ENCODE measurements at regions not wholly inside any gene's neighbourhood (a gene's known extent, or its start where the extent isn't known, plus 50 kb on each side); places are given as distances from the start of the nearest gene placed in this dataset.
A peak's percentile ranks its signal among the peaks of the same experiment; 100 is the strongest.

GRCh38 chr13:94968757-94969086, 256.4 kb upstream of the SOX21 start:
- H3K36me3 Mint-ChIP-seq: no peaks in the 10 kb centered on the region
- H3K4me3 Mint-ChIP-seq: no peak overlapping the region
- no peak overlapping the region for H3K27ac Mint-ChIP-seq
- H3K4me1 Mint-ChIP-seq: peaks cover 0 to 4% (median 0%) of the 10 kb centered on the region in 3 donors
- H3K27me3 Mint-ChIP-seq: peaks cover 26% of the 10 kb centered on the region
- peaks cover 0 to 1% (median 0%) of the 10 kb centered on the region in 3 donors for H3K9me3 Mint-ChIP-seq

- Mint-ChIP-seq H3K27ac (no peak overlapping the region), H3K4me3 (no peak overlapping the region), H3K36me3 (no peaks in the 10 kb centered on the region), H3K27me3 (peaks cover 27% of the 10 kb centered on the region), H3K4me1 (peaks cover 0 to 4% (median 0%) of the 10 kb centered on the region in 3 donors), H3K9me3 (peaks cover 0 to 4% (median 1%) of the 10 kb centered on the region in 3 donors)
Measured at GRCh38 chr13:94968040-94968756, 255.9 kb upstream of the SOX21 start.

- H3K27ac Mint-ChIP-seq: no peak overlapping the region
- no peaks in the 10 kb centered on the region for H3K36me3 Mint-ChIP-seq
- peaks cover 29% of the 10 kb centered on the region for H3K27me3 Mint-ChIP-seq
- peaks cover 0 to 4% (median 1%) of the 10 kb centered on the region in 3 donors for H3K9me3 Mint-ChIP-seq
- H3K4me1 Mint-ChIP-seq: peaks cover 0 to 4% (median 0%) of the 10 kb centered on the region in 3 donors
- no peak overlapping the region for H3K4me3 Mint-ChIP-seq
Measured at GRCh38 chr13:94967183-94968039, 255.1 kb upstream of the SOX21 start.

- Mint-ChIP-seq H3K36me3 (no peaks in the 10 kb centered on the region), H3K9me3 (peaks cover 0 to 4% (median 4%) of the 10 kb centered on the region in 3 donors), H3K27ac (peak overlapping the region in 1 of 3 donors; percentile 25), H3K4me1 (peaks cover 0 to 4% (median 0%) of the 10 kb centered on the region in 3 donors), H3K4me3 (no peak overlapping the region), H3K27me3 (peaks cover 29% of the 10 kb centered on the region)
Measured at GRCh38 chr13:94966422-94966955, 254.1 kb upstream of the SOX21 start.

- Mint-ChIP-seq H3K9me3 (peaks cover 0 to 4% (median 4%) of the 10 kb centered on the region in 3 donors), H3K4me3 (no peak overlapping the region), H3K36me3 (no peaks in the 10 kb centered on the region), H3K27me3 (peaks cover 12% of the 10 kb centered on the region), H3K27ac (no peak overlapping the region), H3K4me1 (no peaks in the 10 kb centered on the region)
Measured at GRCh38 chr13:94959626-94960025, 247.3 kb upstream of the SOX21 start.

- peaks cover 0 to 4% (median 2%) of the 10 kb centered on the region in 3 donors for H3K9me3 Mint-ChIP-seq
- no peaks in the 10 kb centered on the region for H3K36me3 Mint-ChIP-seq
- H3K4me1 Mint-ChIP-seq: no peaks in the 10 kb centered on the region
- H3K27ac Mint-ChIP-seq: no peak overlapping the region
- H3K4me3 Mint-ChIP-seq: no peak overlapping the region
- H3K27me3 Mint-ChIP-seq: peaks cover 3% of the 10 kb centered on the region
Measured at GRCh38 chr13:94956417-94957110, 244.2 kb upstream of the SOX21 start.

GRCh38 chr13:94952787-94953186, 240.4 kb upstream of the SOX21 start:
- Mint-ChIP-seq H3K27me3 (no peaks in the 10 kb centered on the region), H3K4me3 (no peak overlapping the region), H3K4me1 (no peaks in the 10 kb centered on the region), H3K9me3 (peaks cover 0 to 4% (median 2%) of the 10 kb centered on the region in 3 donors), H3K27ac (no peak overlapping the region), H3K36me3 (peaks cover 1% of the 10 kb centered on the region)

GRCh38 chr13:94950303-94950702, 238.0 kb upstream of the SOX21 start:
- Mint-ChIP-seq H3K27ac (no peak overlapping the region), H3K36me3 (peaks cover 1% of the 10 kb centered on the region), H3K4me1 (no peaks in the 10 kb centered on the region), H3K9me3 (peaks cover 0 to 4% (median 2%) of the 10 kb centered on the region in 3 donors), H3K4me3 (no peak overlapping the region), H3K27me3 (no peaks in the 10 kb centered on the region)

- no peaks in the 10 kb centered on the region for H3K4me1 Mint-ChIP-seq
- no peaks in the 10 kb centered on the region for H3K27me3 Mint-ChIP-seq
- H3K27ac Mint-ChIP-seq: no peak overlapping the region
- peaks cover 1% of the 10 kb centered on the region for H3K36me3 Mint-ChIP-seq
- no peaks in the 10 kb centered on the region for H3K9me3 Mint-ChIP-seq
- no peak overlapping the region for H3K4me3 Mint-ChIP-seq
Measured at GRCh38 chr13:94947965-94948371, 235.6 kb upstream of the SOX21 start.

GRCh38 chr13:94947392-94947791, 235.0 kb upstream of the SOX21 start:
- Mint-ChIP-seq H3K4me1 (no peaks in the 10 kb centered on the region), H3K4me3 (no peak overlapping the region), H3K9me3 (peaks cover 1 to 5% (median 2%) of the 10 kb centered on the region in 3 donors), H3K27ac (no peak overlapping the region), H3K27me3 (no peaks in the 10 kb centered on the region), H3K36me3 (peaks cover 1% of the 10 kb centered on the region)

- Mint-ChIP-seq H3K36me3 (peaks cover 1% of the 10 kb centered on the region), H3K27ac (no peak overlapping the region), H3K9me3 (peaks cover 2 to 10% (median 4%) of the 10 kb centered on the region in 3 donors), H3K4me3 (no peak overlapping the region), H3K27me3 (no peaks in the 10 kb centered on the region), H3K4me1 (no peaks in the 10 kb centered on the region)
Measured at GRCh38 chr13:94946039-94946438, 233.7 kb upstream of the SOX21 start.

GRCh38 chr13:94938124-94938523, 225.8 kb upstream of the SOX21 start:
- H3K4me1 Mint-ChIP-seq: no peaks in the 10 kb centered on the region
- no peak overlapping the region for H3K27ac Mint-ChIP-seq
- H3K4me3 Mint-ChIP-seq: no peak overlapping the region
- H3K9me3 Mint-ChIP-seq: peaks cover 6 to 18% (median 9%) of the 10 kb centered on the region in 3 donors
- H3K36me3 Mint-ChIP-seq: no peaks in the 10 kb centered on the region
- H3K27me3 Mint-ChIP-seq: no peaks in the 10 kb centered on the region

GRCh38 chr13:94936633-94937032, 224.3 kb upstream of the SOX21 start:
- Mint-ChIP-seq H3K4me3 (no peak overlapping the region), H3K4me1 (no peaks in the 10 kb centered on the region), H3K27ac (no peak overlapping the region), H3K9me3 (peaks cover 4 to 12% (median 5%) of the 10 kb centered on the region in 3 donors), H3K27me3 (no peaks in the 10 kb centered on the region), H3K36me3 (no peaks in the 10 kb centered on the region)

GRCh38 chr13:94933936-94934335, 221.6 kb upstream of the SOX21 start:
- Mint-ChIP-seq H3K27ac (no peak overlapping the region), H3K27me3 (no peaks in the 10 kb centered on the region), H3K9me3 (peaks cover 4 to 12% (median 5%) of the 10 kb centered on the region in 3 donors), H3K4me3 (no peak overlapping the region), H3K4me1 (no peaks in the 10 kb centered on the region), H3K36me3 (no peaks in the 10 kb centered on the region)

Measured in IgD-negative memory B cell (primary cell).